GM18519 (cell line): ENCODE measurements at regions not wholly inside any gene's neighbourhood (a gene's known extent, or its start where the extent isn't known, plus 50 kb on each side); places are given as distances from the start of the nearest gene placed in this dataset.

Experiments
- ATAC-seq: cut with Tn5 transposase; IDR thresholded peaks from one replicate; pipeline ENCODE4 v1.9.1; 2021; ENCODE audit warnings: mild to moderate bottlenecking, moderate library complexity; ENCODE audit not compliant: unreplicated experiment, low FRiP score

DNA sequence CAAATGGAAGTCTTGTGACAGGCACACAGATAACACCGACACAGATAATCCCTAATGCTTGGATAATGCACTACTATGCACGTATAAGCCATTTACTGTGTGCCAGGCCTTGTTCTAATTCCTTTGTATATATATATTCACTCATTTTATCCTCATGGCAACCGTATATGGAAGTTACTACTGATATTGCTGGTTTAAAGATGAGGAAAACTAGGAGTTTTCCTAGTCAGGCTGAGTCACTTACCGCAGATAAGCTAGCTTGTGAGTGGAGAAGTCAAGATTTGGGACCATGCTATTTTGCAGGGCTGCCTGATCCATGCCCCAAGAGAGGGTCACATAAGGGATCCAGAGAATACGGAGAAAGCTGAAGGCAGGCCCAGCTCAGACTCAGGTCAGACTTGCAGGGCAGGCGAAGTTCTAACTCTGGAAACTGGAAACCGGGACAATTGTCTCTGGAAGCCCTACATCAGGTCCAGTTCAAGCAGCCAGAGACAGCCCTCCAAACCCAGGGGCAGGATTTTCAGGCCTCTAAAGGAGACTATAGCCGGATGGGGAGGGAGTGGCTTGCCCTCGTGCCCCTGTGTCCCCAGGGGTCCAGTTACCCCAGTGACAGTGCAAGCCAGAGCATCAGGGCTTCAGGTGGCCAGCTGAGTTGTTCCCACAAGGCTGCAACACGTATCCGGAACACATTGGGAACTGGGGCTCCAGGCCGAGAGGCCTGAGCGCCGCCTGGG is 534.8 kb downstream of the INSC start:
- no peak for ATAC-seq

DNA sequence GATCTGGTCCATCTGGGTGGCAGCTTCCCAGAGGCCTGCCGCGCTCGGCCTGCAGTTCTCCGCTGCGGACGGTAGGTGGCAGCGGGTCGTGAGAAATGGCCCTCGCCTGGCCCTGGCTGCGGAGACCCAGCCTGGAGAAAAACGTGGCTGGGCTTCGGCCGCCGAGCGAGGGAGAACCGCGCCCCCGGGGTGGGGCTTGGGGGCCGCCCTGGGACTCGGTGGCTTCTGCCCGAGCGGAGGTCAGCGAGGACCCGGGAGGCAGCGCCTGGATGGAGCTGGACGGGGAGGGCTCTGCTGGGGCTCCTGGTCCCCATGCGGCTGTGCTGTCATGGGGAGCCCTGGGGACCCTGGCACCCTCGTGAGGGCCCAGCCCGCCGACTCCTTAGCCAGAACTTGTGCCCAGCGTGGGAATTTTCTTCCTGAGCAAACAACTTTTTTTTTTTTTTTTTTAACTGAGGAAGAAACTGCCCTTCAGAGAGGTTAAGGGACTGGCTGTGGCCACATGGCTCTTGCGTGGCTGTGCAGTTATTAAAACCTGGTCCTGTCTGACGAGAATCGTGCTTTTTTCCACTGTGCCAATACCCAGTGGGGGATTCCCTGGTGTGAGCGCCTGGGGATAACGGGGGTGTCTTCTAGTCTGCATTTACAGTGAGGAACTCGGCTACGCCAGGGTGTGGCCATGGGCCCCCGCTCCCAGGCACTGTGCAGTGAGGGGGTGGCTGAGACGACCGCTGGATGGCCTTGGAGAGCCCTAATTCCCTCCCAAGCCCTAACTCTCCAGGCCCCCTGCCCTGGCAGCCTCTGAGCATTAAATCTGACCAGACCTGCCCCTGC is 535.6 kb downstream of the INSC start:
- peak; percentile 94 for ATAC-seq

DNA sequence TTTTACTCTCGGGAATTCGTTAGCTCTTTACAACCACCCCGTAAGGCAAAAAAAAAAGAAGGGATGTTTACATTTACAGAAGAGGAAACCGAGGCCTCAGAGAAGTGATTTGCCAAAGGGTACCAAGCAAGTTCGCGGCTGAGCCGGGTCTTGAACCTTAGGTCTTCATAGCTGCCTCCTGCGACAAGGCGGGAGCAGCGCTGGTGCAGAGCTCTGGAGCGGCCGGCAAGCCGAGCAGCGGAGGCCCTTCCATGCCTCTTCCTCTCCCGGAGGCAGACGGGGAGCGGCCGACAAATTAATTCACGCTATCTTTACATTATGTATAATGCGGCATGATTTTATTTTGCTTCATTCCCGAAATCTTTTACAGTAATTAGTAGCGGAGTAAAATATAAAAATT is 536.3 kb downstream of the INSC start:
- no peak for ATAC-seq

DNA sequence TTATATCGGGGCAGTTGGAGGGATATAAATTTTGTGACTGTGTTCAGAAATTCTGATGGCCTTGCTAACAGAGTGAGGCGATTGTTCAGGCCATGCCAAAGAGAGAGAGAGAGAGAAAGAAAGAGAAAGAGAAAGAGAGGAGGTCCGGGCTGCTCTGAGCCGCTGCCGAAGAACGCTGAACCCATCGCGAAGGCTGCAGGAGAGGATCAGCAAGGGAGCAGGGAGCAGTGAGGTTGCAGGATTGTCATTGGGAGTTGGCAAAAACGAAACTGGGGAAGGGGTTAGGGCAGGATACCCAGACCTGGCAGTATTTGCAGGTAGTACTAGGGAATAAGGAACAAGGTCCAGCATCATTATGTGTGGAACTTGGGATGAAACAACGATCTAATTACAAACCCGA is 537.1 kb downstream of the INSC start:
- ATAC-seq = no peak

DNA sequence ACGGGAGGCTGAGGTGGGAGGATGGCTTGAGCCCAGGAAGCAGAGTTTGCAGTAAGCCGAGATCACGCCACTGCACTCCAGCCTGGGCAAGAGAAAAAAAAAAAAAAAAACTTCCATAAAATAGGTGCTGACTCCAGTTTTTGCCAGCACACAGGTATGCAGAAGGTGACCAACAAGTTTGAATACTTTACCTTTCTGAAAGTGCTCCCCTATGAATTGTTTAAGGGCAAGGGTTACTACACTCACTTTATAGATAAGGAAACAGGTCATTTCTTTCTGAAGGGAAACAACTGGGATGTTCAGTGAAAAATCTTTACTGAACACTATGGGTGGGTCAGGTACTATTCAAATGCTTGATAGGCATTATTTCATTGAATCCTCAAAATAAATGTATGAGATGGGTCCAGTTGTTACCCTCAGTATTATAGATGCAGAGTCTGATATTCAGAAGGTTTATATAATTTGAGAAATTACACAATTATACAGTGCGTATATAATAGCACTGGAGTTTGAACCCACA is 538.5 kb downstream of the INSC start:
- ATAC-seq = no peak

DNA sequence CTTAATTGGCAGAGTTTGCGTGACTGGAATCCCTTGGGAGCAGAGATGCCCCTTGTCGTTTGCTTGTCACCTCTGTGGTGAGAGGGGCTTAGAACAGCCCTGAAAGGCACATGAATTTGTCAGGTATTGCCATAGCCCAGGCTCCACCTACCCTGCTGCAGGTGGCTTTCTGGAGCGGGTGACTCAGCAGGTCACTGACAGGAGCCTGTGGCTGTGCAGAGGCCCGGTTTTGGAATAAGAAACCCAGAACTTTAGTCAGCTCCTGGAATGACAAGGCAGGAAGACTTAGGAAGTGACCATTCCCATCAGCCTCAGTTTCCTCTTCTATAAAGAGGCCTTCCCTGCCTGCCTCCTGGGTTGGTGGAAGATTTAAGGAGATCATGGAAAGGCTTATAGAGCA is 539.7 kb downstream of the INSC start:
- ATAC-seq = no peak

DNA sequence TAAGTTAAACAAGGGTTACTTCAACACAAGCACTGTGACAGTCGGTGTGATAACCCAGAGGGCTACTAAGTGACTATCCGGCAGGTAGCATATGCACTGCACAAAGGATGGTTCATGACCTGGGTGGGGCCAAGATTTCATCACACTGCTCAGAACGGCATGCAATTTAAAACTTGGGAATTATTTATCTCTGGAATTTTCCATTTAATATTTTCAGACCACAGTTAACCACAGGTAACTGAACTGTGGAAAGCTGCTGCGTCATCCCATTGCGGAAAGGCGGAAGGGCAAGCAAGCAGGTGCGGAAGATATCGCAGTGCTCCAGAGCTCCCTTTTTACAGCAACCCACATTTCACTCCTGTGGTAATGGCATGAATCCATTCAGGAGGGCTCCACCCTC is 540.8 kb downstream of the INSC start:
- no peak for ATAC-seq

DNA sequence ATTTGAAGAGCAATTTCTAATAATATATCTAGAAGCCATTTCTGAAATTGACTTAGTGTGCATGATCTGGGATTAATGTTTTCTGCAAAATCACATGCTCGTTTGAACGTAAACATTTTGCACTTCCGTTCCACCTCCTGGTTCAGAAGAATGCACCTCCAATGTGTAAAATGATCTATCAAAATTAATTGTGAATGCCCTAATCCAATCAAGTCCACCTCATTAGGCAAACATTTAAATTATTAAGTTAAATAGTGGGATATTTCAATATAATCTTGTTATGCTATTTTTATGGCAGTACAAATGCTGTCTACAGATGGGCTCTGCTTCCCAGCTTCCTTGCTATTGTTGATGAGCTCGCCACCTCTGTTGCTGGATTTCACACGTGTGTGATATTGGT is 542.5 kb downstream of the INSC start:
- no peak for ATAC-seq

DNA sequence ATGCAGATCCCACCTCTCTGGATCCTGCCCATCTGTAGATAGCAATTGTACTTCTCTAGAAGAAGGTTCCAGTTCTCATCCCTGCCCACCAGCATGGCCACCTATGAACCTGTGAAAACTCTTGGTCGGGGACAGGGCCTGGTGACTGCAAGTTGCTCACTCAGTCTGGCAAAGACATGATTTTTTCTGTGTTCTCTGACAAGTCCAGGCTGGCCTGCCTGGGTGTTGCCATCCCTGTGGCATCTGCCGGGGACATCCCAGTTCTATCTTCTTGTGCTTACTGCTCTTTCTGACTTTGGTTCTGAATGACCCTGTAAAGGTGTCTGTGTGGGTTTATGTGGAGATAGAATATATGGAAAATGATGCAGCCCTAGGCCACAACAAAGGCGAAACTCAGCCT is 545.8 kb downstream of the INSC start:
- no peak for ATAC-seq

DNA sequence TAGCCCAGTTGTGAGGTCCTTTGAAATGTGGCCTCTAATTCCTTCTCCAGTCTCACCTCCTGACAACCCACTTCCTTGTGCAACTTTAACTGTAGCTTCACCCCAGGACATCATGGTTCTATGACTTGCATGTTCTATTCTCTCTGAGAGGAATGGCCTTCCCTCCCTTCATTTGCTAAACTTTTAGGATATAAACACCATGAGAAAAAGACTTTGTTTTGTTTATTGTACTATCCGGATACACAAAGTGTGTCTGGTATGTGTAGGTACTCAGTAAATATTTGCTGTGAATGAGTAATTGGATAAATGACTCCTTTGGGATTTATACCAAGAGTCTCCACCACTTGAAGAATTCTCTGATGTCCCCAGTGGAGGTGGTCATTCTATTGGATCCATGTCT is 547.6 kb downstream of the INSC start:
- ATAC-seq = no peak

DNA sequence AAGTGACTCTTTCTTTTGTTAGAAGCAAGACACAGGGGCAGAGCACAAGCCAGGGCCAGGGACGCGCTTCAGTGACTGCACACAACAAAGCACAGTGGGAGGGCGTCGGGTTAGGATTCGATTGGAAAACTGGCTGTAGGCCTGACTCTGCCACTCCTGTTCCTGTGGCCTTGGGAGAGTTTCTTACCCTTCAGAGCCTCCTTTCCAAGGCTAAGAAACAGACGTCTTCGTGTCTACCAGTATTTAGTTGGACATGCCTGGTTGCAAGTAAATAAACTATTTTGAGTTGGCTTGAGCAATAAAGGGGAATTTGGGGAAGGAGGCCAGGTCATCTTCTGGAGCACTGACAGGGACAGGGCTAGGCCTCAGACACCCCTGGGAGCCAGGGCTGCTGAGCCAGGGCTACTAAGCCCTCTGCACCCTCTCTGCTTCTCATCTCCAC is 549.1 kb downstream of the INSC start:
- ATAC-seq = no peak

DNA sequence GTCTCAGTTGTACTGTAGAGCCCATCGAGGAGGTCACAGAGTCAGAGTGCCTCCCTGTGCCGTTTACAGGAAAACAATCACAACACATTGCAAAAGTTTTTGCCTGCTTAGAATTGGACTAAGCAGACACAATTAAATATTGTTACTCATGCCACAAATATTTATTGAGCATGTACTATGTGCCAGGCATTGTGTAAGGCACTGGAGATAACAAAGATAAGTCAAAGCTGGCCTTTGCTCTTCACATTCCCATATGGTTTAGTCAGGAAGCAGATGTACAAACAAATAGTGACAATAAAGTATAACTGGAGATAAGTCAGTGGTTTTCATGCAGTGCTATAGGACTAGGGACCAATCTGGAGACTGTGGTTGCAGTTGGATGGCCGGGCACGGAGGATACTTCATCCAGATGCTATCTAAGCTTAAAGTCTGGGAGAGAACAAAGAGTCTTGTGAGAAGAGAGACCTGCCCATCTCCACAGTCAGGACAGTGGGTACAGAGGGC is 550.7 kb downstream of the INSC start:
- ATAC-seq = no peak

DNA sequence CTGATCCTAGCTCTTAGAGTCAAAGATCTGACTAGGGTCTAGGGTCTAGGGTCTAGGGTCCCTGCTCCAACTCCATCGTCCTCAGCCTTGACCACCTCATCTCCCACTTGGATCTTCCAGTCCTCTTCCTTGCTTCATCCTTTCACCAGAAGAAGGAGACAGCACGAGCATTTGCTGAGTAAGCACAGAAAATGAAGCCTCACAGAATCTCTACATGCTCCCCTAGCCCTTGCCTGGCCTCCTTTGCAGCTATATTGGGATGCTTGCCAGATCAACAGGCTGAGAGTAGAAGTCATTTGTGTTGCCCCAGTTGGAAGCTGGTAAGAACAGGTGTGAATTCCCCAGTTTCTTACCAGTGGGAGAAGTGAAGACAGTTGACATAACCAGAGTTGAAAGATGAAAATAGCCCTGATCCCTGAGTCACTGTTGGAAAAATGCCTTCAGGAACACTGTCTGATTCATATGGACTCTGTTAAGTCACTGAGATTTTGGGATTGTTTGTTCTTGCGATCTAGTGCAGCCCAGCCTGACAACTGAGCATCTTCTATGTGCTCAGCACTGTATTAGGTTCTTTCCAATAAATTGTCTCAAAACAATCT is 552.5 kb downstream of the INSC start:
- ATAC-seq = no peak

DNA sequence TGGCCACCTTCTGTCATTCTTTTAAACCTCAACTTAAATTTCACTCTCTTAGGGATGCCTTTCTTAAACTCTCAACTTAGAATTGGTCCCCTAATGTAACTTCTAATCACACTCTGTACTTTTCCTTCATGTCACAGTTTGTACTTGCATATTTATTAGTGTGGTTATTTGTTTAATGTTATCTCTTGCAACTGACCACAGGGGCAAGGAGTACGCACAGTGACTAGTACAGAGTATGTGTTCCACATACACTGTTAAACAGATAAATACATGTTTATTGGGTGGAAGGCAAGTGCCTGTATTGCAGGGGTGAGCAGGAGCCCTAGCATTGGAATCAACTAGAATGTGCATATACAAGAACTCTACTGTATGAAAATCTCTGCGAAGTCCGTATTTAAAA is 554.0 kb downstream of the INSC start:
- ATAC-seq = no peak

DNA sequence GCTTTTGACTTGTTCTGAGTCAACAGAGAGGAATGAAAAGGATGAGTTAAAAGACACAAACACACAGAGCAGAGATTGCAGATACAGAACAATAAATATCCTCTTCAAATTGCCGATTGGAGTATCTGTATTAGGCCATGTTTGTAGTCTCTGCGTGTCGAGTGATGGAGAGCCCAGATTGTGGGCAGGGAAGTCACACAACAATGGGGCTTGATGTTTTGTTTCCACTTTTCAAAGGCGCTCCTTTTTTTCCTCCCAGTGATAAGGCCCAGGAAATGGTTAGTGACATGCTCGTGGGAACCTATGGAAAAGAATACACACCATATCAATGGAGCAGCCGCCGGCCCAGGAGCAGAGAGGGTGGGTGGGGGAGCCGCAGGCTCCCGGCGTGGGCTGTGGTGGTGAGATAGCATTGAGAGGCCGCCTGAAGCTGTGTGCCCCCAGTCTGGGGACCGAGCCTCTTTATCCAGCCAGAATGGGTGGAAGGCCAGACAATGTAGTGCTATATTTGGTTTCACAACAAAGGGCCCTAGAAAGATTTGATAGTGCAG is 555.9 kb downstream of the INSC start:
- no peak for ATAC-seq

DNA sequence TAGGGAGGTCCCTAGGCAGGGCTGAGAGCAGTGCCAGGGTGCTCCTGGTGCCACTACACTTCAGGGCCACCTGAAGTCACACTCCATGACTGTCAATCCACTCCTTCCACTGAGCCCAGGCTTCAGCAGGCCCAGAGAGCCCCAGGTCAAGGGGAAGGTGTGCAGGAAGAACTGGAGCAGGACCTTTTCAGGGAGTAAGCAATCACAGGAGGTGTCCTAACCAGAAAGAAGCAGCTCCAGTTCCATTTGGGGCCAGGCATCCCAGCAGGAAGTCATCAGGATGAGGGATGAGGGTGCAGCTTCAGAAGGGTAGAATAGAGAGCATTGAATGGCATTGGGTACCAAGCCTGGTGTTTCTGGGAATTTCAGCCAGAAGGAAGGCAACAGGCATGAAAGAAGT is 556.5 kb downstream of the INSC start:
- ATAC-seq = no peak

DNA sequence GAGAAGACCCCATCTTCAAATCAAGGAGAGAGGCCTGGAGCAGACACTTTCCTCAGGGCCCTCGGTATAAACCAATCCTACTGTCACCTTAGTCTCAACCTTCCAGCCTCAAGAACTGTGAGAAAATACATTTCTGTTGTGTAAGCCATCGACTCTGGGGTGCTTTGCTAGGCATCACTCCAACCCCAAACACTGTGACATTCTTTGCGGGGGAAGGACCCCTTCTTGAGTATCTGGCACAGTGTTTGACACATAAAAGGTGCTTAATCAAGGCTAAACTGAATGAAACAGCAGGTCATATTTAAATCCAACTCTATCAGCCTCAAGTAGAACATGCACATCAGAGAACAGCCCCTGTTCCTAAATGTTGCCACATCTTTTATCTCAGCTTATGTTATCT is 558.1 kb downstream of the INSC start:
- no peak for ATAC-seq

DNA sequence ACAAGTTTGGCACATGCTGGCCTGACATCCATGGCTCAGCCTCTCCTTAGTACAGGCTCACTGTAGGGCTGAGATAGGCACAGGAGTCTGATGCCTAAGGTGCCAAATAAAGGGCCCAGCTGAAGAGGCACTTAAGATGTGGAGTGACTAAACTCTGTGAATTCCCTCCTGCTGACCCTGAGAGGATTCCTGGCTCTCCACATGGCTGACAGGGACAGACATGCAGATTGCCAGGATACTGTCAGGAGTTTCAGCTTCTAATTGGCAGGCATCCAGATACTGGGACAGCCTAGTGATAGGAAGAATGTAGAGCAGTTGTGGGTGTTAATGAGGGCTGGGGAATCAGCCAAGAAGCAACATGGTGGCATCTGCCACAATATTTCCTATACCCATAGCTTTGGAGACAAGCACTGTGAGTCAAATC is 558.7 kb downstream of the INSC start:
- ATAC-seq = no peak

DNA sequence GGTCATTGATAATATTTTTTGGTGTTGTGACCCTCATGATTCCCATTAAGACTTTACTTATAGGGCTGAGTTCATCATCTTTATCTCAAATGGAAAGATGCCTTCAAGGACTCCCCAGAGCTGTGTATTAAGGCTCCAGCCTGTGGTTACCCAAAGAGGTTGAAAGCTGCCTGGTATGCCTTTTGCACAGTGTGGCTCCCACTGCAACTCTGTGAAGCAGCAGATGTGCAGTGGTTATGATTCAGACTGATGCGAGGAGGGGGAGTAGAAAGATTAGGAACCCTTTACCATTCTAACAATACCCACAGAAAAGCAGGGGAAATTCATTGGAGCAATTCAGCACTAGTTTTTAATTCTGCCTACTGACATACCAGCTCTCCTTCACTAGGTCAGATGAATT is 560.0 kb downstream of the INSC start:
- no peak for ATAC-seq

DNA sequence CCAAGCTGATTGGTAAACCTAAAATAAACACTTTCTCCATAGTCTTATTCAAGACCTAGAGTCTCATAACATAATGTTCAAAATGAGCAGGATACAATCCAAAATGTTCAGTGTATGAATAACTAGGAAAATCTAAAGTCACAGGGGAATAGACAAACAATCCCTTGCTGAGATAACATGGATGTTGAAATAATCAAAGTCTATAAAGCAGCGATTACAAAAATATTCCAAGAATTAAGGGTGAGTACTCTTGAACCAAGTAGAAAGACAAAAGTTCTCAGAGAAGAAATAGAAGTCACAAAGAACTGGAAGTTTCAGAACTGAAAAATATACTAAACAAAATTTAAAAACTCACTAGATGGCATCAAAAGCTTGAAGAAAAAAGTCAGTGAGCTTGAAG is 561.0 kb downstream of the INSC start:
- ATAC-seq = no peak

DNA sequence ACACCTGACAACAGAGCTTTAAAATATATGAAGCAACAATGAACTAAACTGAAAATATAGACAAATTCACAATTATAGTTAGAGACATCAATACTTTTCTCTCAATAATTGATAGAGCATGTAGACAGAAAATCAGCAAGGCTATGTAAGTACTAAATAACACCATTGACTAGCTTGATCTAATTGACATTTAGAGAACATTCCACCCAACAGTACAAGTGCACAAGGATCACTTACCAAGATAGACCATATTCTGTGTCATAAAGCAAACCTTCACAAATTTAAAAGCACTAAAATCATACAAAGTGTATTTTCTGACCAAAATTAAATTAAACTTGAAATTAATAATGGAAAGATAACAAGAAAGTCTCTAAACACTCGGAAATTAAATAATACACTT is 562.5 kb downstream of the INSC start:
- ATAC-seq = no peak
